ENCODE measurements at regions not wholly inside any gene's neighbourhood (a gene's known extent, or its start where the extent isn't known, plus 50 kb on each side); places are given as distances from the start of the nearest gene placed in this dataset.

DNA sequence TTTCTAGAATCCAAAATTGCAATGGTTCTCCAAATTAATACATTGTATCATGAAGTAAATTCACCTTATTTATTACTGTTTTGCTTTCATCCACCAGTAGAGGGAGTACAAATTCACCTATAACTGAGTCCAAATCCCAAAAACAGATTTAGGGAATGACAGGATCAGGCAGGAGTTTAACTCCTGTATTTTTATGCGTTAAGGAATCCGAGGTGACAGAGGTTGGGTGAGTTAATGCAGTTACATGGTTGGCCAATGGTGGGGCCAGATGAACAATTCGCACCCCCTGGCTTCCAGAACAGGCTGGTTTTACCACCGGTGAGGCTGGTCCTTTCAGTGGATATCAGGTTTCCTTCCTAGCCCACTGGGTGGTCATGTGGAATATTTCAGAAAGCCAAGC is 82.4 kb downstream of the MTNR1A start:
- TF ChIP-seq POLR2A (IDR thresholded peaks at IDR 0.05), result no peak
- TF ChIP-seq, protein P1, sequence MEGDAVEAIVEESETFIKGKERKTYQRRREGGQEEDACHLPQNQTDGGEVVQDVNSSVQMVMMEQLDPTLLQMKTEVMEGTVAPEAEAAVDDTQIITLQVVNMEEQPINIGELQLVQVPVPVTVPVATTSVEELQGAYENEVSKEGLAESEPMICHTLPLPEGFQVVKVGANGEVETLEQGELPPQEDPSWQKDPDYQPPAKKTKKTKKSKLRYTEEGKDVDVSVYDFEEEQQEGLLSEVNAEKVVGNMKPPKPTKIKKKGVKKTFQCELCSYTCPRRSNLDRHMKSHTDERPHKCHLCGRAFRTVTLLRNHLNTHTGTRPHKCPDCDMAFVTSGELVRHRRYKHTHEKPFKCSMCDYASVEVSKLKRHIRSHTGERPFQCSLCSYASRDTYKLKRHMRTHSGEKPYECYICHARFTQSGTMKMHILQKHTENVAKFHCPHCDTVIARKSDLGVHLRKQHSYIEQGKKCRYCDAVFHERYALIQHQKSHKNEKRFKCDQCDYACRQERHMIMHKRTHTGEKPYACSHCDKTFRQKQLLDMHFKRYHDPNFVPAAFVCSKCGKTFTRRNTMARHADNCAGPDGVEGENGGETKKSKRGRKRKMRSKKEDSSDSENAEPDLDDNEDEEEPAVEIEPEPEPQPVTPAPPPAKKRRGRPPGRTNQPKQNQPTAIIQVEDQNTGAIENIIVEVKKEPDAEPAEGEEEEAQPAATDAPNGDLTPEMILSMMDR (IDR thresholded peaks at IDR 0.05), result peak; percentile 32 to 55 (median 51)
